Glutamatergic neuron (in vitro differentiated cells): ENCODE measurements at regions not wholly inside any gene's neighbourhood (a gene's known extent, or its start where the extent isn't known, plus 50 kb on each side); places are given as distances from the start of the nearest gene placed in this dataset.

Source experiments
- DNase-seq: peaks from one replicate; pipeline ENCODE4 v3.0.0; 2022
- H3K27ac Mint-ChIP-seq: one replicate; pipeline ENCODE4 v1.8.0; 2020; ENCODE audit warnings: mild to moderate bottlenecking, mixed read lengths, inconsistent platforms; ENCODE audit not compliant: unreplicated experiment
- H3K27me3 Mint-ChIP-seq: one replicate; pipeline ENCODE4 v1.8.0; 2020; ENCODE audit warnings: mild to moderate bottlenecking, moderate library complexity, mixed read lengths, inconsistent platforms; ENCODE audit not compliant: unreplicated experiment
- H3K36me3 Mint-ChIP-seq: one replicate; pipeline ENCODE4 v1.8.0; 2020; ENCODE audit warnings: mild to moderate bottlenecking, mixed read lengths, inconsistent platforms; ENCODE audit not compliant: unreplicated experiment
- H3K4me1 Mint-ChIP-seq: one replicate; pipeline ENCODE4 v1.8.0; 2020; ENCODE audit warnings: mild to moderate bottlenecking, low read depth, mixed read lengths, inconsistent platforms; ENCODE audit not compliant: unreplicated experiment
- H3K4me3 Mint-ChIP-seq: one replicate; pipeline ENCODE4 v1.8.0; 2020; ENCODE audit warnings: mild to moderate bottlenecking, mixed read lengths, inconsistent platforms; ENCODE audit not compliant: unreplicated experiment
- H3K9me3 Mint-ChIP-seq: one replicate; pipeline ENCODE4 v1.8.0; 2020; ENCODE audit warnings: mild to moderate bottlenecking, moderate library complexity, mixed read lengths, inconsistent platforms; ENCODE audit not compliant: unreplicated experiment
- CTCF ChIP-seq: fragments of 200-600 bp; sonication (generic); IDR thresholded peaks from one replicate; pipeline ENCODE4 v1.5.0; 2021; ENCODE audit not compliant: partially characterized antibody, unreplicated experiment

DNA sequence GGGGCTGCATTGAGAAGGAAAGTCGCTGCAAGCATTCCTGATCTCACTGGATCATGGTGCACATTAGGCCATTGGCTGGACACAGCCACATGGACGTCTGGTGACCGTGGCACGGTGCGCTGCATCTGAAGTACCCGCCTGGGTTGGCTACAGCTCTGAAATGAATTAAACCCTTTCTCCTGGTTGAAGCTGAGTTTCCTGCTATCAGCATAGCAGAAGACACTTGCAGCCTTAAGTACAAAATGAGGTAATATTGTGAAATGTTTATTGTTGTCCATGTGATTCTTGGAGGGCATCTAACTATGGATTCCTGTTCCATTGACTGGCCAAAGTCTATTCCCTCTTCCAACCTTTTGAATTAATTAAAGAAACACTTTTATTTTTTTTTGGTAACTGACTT lies 89.8 kb upstream of the ADTRP start:
- peaks cover 1% of the 10 kb centered on the region for H3K9me3 Mint-ChIP-seq
- no peaks in the 10 kb centered on the region for H3K27me3 Mint-ChIP-seq
- no peak overlapping the region for H3K27ac Mint-ChIP-seq
- DNase-seq, result no peak
- H3K36me3 Mint-ChIP-seq, result no peaks in the 10 kb centered on the region
- H3K4me3 Mint-ChIP-seq, result no peak overlapping the region
- no peaks in the 10 kb centered on the region for H3K4me1 Mint-ChIP-seq
- no peak for TF ChIP-seq CTCF

GRCh38 chr6:11865680-11866300 lies 87.2 kb upstream of the ADTRP start:
- Mint-ChIP-seq H3K4me1 (no peaks in the 10 kb centered on the region), H3K4me3 (no peak overlapping the region), H3K36me3 (no peaks in the 10 kb centered on the region), H3K9me3 (peaks cover 1% of the 10 kb centered on the region), H3K27me3 (no peaks in the 10 kb centered on the region), H3K27ac (no peak overlapping the region)
- no peak for TF ChIP-seq CTCF
- DNase-seq, result no peak

DNA sequence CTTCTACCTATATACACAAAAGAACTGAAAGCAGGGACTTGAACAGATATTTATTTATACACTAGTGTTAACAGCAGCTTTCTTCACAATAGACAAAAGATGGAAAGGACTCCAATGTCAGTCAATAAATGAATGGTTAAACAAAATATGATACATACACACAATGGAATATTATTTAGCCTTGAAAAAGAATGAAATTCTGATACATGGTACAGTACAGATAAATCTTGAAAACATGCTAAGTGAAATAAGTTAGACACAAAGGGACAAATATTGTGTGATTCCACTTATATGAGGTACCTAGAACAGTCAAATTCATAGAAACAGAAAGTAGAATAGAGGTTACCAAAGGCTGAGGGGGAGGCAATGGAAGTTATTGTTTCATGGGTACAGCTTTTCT lies 79.8 kb upstream of the ADTRP start:
- H3K4me1 Mint-ChIP-seq, result no peaks in the 10 kb centered on the region
- H3K4me3 Mint-ChIP-seq, result no peak overlapping the region
- H3K36me3 Mint-ChIP-seq, result no peaks in the 10 kb centered on the region
- no peak for DNase-seq
- no peak overlapping the region for H3K27ac Mint-ChIP-seq
- H3K27me3 Mint-ChIP-seq, result no peaks in the 10 kb centered on the region
- no peaks in the 10 kb centered on the region for H3K9me3 Mint-ChIP-seq
- TF ChIP-seq CTCF, result no peak

DNA sequence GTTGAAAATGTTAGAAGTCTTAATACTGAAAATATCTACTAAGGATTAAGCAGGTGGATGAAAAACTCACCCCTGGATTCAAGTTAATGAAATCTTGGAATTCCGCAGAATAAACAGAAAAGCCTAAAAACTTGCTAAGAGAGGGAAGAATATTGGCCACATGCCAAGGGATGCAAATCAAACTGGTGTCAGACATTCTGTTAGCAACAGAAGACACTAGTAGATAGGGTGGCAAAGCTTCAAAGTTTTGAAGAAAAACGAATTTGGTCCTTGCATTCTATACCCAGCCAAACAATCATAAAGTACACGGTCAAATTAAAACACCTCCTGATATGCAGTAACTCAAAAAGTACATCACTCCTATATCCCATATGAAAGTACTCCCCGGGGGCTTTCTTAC lies 77.1 kb upstream of the ADTRP start:
- H3K27me3 Mint-ChIP-seq, result no peaks in the 10 kb centered on the region
- H3K4me3 Mint-ChIP-seq, result no peak overlapping the region
- H3K36me3 Mint-ChIP-seq, result no peaks in the 10 kb centered on the region
- H3K4me1 Mint-ChIP-seq, result peaks cover 2% of the 10 kb centered on the region
- no peak for DNase-seq
- peaks cover 1% of the 10 kb centered on the region for H3K9me3 Mint-ChIP-seq
- no peak overlapping the region for H3K27ac Mint-ChIP-seq
- TF ChIP-seq CTCF, result no peak

- TF ChIP-seq CTCF, result no peak
- H3K27me3 Mint-ChIP-seq, result no peaks in the 10 kb centered on the region
- no peak for DNase-seq
- no peaks in the 10 kb centered on the region for H3K36me3 Mint-ChIP-seq
- peaks cover 1% of the 10 kb centered on the region for H3K9me3 Mint-ChIP-seq
- H3K4me1 Mint-ChIP-seq, result peaks cover 2% of the 10 kb centered on the region
- H3K4me3 Mint-ChIP-seq, result no peak overlapping the region
- H3K27ac Mint-ChIP-seq, result no peak overlapping the region
Observed at GRCh38 chr6:11854408-11855165, 76.0 kb upstream of the ADTRP start.
